ENCODE measurements at regions not wholly inside any gene's neighbourhood (a gene's known extent, or its start where the extent isn't known, plus 50 kb on each side); places are given as distances from the start of the nearest gene placed in this dataset.
"Not testable (repeated sequence)": the region's sequence is repeated elsewhere in the genome, so short reads cannot be mapped to it uniquely, and the experiment has no call there.

- no peak for DNase-seq (ENCODE audit: low read depth in 2 of 2)
Measured at GRCh38 chrX:9267415-9267814, 197.4 kb upstream of the TBL1X start.

- no peak for DNase-seq (ENCODE audit: low read depth in 2 of 2)
Measured at GRCh38 chrX:9269134-9269533, 195.7 kb upstream of the TBL1X start.

GRCh38 chrX:9271789-9272525 is 192.9 kb upstream of the TBL1X start:
- DNase-seq (ENCODE audit: low read depth in 2 of 2): no peak

- DNase-seq (ENCODE audit: low read depth in 2 of 2): no peak
Measured at GRCh38 chrX:9273744-9274143, 191.1 kb upstream of the TBL1X start.

- DNase-seq (ENCODE audit: low read depth in 2 of 2): no peak
Measured at GRCh38 chrX:9278475-9279233, 186.2 kb upstream of the TBL1X start.

GRCh38 chrX:9279234-9279544 is 185.7 kb upstream of the TBL1X start:
- no peak for DNase-seq (ENCODE audit: low read depth in 2 of 2)

- DNase-seq (ENCODE audit: low read depth in 2 of 2): no peak
Measured at GRCh38 chrX:9280831-9281230, 184.0 kb upstream of the TBL1X start.

- DNase-seq (ENCODE audit: low read depth in 2 of 2): no peak
Measured at GRCh38 chrX:9282325-9282724, 182.5 kb upstream of the TBL1X start.

DNA sequence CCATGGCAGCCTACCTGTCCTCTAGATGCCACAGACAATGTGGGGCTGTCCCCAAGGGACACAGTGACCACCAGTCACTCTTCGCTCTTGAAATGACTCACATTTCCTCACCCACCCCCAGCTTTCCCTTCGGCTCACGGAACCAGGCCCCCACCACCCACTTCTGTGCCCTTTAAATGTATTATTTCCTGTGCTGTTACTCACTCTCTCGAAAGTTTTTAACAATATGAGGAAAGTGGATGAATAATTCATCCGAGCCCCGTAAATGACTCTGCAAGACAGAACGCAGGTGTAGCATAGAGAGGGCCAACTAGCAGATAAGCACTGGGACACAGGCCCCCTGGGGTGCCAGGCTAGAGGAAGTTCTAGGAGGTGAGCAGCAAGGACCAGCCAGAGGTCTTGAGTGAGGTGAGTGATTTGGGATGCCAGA is 179.5 kb upstream of the TBL1X start:
- peak; percentile 62 to 69 for DNase-seq (ENCODE audit: low read depth in 2 of 2)

GRCh38 chrX:9286234-9286633 is 178.6 kb upstream of the TBL1X start:
- no peak for DNase-seq (ENCODE audit: low read depth in 2 of 2)

GRCh38 chrX:9291629-9292028 is 173.2 kb upstream of the TBL1X start:
- DNase-seq (ENCODE audit: low read depth in 2 of 2): no peak

DNA sequence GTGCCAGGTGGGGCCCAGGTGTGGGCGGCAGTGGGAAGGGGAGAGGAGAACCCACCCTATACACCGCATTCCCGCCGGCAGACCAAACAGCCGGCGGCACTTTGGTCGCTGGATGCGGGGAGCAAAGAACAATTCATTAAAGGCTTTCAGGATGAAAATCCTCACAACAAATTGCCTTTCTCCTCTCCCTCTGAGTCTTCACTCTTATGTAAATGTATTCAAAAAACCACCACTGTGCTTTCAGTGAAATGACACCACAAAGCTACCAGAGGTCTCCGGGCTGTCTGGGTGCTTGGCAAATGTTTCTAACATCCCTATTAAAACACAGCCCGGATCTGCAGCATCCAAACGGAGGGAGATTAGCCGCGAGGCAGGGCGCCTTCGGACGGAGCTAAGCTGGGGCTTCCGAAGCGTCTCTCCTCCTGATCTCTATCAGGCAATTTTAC is 171.8 kb upstream of the TBL1X start:
- DNase-seq (ENCODE audit: low read depth in 2 of 2): no peak

GRCh38 chrX:9293903-9294302 is 171.0 kb upstream of the TBL1X start:
- no peak for DNase-seq (ENCODE audit: low read depth in 2 of 2)

DNA sequence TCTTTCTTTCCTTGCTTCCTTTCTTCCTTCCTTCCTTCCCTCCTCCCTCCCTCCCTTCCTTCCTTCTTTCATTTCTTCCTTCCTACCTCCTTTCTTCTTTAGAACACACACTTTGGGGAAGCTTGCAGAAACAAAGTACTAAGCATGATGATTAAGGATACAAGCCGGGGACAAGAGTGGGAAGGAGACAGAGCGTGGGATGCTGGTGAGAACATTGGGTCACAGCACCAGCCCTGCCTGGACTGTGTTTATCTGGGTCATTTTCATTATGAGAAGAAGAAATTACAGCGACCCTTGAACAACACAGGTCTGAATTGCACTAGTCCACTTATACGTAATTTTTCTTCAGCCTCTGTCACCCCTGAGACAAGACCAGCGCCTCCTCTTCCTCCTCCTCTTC is 169.3 kb upstream of the TBL1X start:
- DNase-seq (ENCODE audit: low read depth in 2 of 2): no peak

GRCh38 chrX:9298221-9298620 is 166.6 kb upstream of the TBL1X start:
- no peak for DNase-seq (ENCODE audit: low read depth in 2 of 2)

DNA sequence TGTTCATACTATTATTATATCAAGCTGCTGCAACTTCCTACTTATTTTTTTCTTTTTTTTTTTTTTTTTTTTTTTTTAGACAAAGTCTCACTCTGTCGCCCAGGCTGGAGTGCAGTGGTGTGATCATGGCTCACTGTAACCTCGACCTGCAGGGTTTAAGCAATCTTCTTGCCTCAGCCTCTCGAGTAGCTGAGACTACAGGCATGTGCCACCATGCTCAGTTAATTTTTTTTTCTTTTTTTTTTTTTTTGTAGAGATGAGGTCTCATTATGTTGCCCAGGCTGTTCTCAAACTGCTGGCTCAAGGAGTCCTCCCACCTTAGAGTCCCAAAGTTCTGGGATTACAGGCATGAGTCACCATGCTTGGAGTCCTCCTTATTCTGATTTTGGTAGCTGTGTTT is 165.2 kb upstream of the TBL1X start:
- DNase-seq (ENCODE audit: low read depth in 2 of 2): not testable (repeated sequence)

GRCh38 chrX:9301836-9302235 is 163.0 kb upstream of the TBL1X start:
- DNase-seq (ENCODE audit: low read depth in 2 of 2): no peak

DNA sequence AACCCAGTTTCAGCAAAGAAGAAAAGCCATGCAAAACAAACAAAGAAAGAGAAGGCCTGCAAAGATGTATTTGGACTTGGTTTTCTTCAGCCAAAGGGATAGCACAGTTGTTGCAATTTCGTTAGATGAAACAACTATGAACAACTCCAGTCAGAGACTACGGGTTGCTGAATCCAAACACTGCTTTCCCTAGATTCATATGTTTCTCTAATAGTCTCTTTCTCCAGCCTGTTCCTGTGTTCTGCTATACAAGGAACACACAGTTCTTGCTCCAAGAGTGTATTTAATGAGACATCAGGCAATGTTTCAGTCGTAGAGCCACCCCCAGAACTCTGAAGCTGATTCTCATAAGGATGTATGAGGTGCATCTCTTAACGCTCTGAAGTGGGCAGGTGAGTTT is 162.5 kb upstream of the TBL1X start:
- no peak for DNase-seq (ENCODE audit: low read depth in 2 of 2)

DNA sequence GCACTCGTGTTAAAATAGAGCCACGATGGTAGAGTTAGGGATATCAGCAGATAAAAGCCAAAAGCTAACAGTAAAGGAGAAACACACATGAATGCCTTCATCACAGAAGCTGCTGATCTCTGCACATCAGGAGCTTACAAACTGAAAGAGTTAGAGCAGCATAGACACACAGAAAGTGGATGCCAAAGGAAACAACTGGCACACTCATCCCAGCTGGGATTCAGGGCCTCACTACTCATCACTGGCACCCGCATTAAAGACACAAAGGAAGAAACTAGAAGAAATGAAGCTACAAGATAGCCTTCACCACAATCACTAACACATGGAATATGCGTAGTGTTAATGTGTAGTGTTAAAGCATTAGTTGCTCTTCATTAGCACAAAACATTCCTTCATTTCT is 156.4 kb upstream of the TBL1X start:
- DNase-seq (ENCODE audit: low read depth in 2 of 2): no peak

- DNase-seq (ENCODE audit: low read depth in 2 of 2): no peak
Measured at GRCh38 chrX:9310616-9311015, 154.2 kb upstream of the TBL1X start.

DNA sequence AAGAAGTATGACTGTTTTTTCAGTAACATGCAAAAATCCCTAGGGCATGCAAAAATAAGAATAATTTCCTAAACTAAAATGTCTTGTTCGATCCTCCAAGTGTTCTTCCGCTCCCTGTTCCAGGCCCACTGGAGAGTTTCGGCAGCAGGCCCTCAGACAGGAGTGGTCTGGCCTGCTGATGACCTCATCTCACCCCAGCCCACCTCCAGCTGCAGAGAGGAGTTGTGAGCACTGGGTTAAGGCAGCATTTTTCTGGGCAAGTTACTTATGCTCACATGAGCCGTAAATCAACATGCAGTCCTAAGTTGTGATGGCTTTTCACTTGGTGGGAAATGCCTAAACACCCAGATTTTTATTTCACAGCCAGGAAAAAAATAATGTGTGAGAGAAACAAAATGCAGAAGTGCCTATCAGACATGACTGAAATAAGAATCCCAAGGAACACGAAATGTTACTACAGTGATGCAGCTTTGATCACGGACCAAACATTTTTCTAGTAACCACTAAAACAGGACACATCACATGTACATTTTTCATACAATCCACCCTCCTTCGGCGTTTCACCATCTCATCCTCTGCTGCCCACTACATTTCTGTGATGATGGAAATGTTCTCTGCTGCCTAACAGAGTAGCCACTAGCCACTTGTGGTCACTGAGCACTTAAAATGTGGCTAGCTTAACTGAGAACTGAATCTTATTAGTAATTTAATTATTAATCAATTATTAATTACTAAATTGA is 153.3 kb upstream of the TBL1X start:
- DNase-seq (ENCODE audit: low read depth in 2 of 2): no peak

- DNase-seq (ENCODE audit: low read depth in 2 of 2): peak; percentile 59 to 70
Measured at GRCh38 chrX:9312922-9313867, 151.7 kb upstream of the TBL1X start.
